ENCODE measurements at regions not wholly inside any gene's neighbourhood (a gene's known extent, or its start where the extent isn't known, plus 50 kb on each side); places are given as distances from the start of the nearest gene placed in this dataset.

- no peak overlapping the region for H4K8ac ChIP-seq (ENCODE audit: low read depth, low read length)
- no peak overlapping the region for H3K4ac ChIP-seq (ENCODE audit: low read depth, low read length)
- no peak overlapping the region for H3K4me2 ChIP-seq (ENCODE audit: low read length)
- no peak overlapping the region for H2BK120ac ChIP-seq (ENCODE audit: insufficient read depth, low read length, poor library complexity)
- H4K91ac ChIP-seq (ENCODE audit: low read depth, low read length), result no peak overlapping the region
- peaks cover 0 to 6% of the 10 kb centered on the region in 2 experiments for H3K4me1 ChIP-seq (ENCODE audit: control insufficient read depth in 1 of 2, insufficient read depth in 2 of 2, low read length in 2 of 2)
- H3K27me3 ChIP-seq (ENCODE audit: insufficient read depth, low read length), result no peaks in the 10 kb centered on the region
- H3K18ac ChIP-seq (ENCODE audit: low read length), result no peak overlapping the region
- no peaks in the 10 kb centered on the region for H3K9me3 ChIP-seq (ENCODE audit: insufficient read depth, low read depth, low read length)
- H4K12ac ChIP-seq (ENCODE audit: low read depth, low read length), result no peak overlapping the region
- H2BK5ac ChIP-seq (ENCODE audit: low read depth, low read length, poor library complexity), result no peak overlapping the region
- WGBS (ENCODE audit: extremely low coverage, insufficient coverage, insufficient read length), result no CpG with 5 or more reads among the region's 2 CpGs
- H3K14ac ChIP-seq (ENCODE audit: low read length), result no peak overlapping the region
- no peaks in the 10 kb centered on the region for H3K36me3 ChIP-seq (ENCODE audit: control insufficient read depth in 1 of 2, insufficient read depth in 2 of 2, low read length in 2 of 2)
- H2AK5ac ChIP-seq (ENCODE audit: low read length), result no peak overlapping the region
- H2AFZ ChIP-seq (ENCODE audit: insufficient read depth, low read length, poor library complexity), result no peak overlapping the region
- no peaks in the 10 kb centered on the region for H3K79me1 ChIP-seq (ENCODE audit: low read length)
- no peak overlapping the region for H3K27ac ChIP-seq (ENCODE audit: low read depth, low read length)
- no peak overlapping the region for H3K23ac ChIP-seq (ENCODE audit: low read length)
- no peaks in the 10 kb centered on the region for H3K79me2 ChIP-seq (ENCODE audit: control insufficient read depth, insufficient read depth, low read length, poor library complexity)
- H3K9ac ChIP-seq (ENCODE audit: low read length), result no peak overlapping the region
- H3K4me3 ChIP-seq (ENCODE audit: low read depth, low read length), result no peak overlapping the region
- DNase-seq, result no peak
- H2BK12ac ChIP-seq (ENCODE audit: low read length), result no peak overlapping the region
Observed at GRCh38 chr1:55447488-55447887, 232.3 kb upstream of the USP24 start.

- H2BK120ac ChIP-seq (ENCODE audit: insufficient read depth, low read length, poor library complexity), result no peak overlapping the region
- peaks cover 0 to 6% of the 10 kb centered on the region in 2 experiments for H3K4me1 ChIP-seq (ENCODE audit: control insufficient read depth in 1 of 2, insufficient read depth in 2 of 2, low read length in 2 of 2)
- H3K27ac ChIP-seq (ENCODE audit: low read depth, low read length), result no peak overlapping the region
- no peak overlapping the region for H2BK12ac ChIP-seq (ENCODE audit: low read length)
- H3K14ac ChIP-seq (ENCODE audit: low read length), result no peak overlapping the region
- H3K9ac ChIP-seq (ENCODE audit: low read length), result no peak overlapping the region
- no peaks in the 10 kb centered on the region for H3K27me3 ChIP-seq (ENCODE audit: insufficient read depth, low read length)
- peak in 1 of 2 donors; percentile 39 for DNase-seq
- no peak overlapping the region for H3K4me3 ChIP-seq (ENCODE audit: low read depth, low read length)
- no peak overlapping the region for H3K18ac ChIP-seq (ENCODE audit: low read length)
- no peak overlapping the region for H3K4ac ChIP-seq (ENCODE audit: low read depth, low read length)
- no CpG with 5 or more reads among the region's 2 CpGs for WGBS (ENCODE audit: extremely low coverage, insufficient coverage, insufficient read length)
- H3K79me1 ChIP-seq (ENCODE audit: low read length), result no peaks in the 10 kb centered on the region
- H3K9me3 ChIP-seq (ENCODE audit: insufficient read depth, low read depth, low read length), result no peaks in the 10 kb centered on the region
- H3K36me3 ChIP-seq (ENCODE audit: control insufficient read depth in 1 of 2, insufficient read depth in 2 of 2, low read length in 2 of 2), result no peaks in the 10 kb centered on the region
- no peak overlapping the region for H2AFZ ChIP-seq (ENCODE audit: insufficient read depth, low read length, poor library complexity)
- H4K91ac ChIP-seq (ENCODE audit: low read depth, low read length), result no peak overlapping the region
- H2BK5ac ChIP-seq (ENCODE audit: low read depth, low read length, poor library complexity), result no peak overlapping the region
- no peaks in the 10 kb centered on the region for H3K79me2 ChIP-seq (ENCODE audit: control insufficient read depth, insufficient read depth, low read length, poor library complexity)
- no peak overlapping the region for H3K4me2 ChIP-seq (ENCODE audit: low read length)
- no peak overlapping the region for H2AK5ac ChIP-seq (ENCODE audit: low read length)
- H4K8ac ChIP-seq (ENCODE audit: low read depth, low read length), result no peak overlapping the region
- H3K23ac ChIP-seq (ENCODE audit: low read length), result no peak overlapping the region
- H4K12ac ChIP-seq (ENCODE audit: low read depth, low read length), result no peak overlapping the region
Observed at GRCh38 chr1:55446351-55446750, 231.2 kb upstream of the USP24 start.

DNA sequence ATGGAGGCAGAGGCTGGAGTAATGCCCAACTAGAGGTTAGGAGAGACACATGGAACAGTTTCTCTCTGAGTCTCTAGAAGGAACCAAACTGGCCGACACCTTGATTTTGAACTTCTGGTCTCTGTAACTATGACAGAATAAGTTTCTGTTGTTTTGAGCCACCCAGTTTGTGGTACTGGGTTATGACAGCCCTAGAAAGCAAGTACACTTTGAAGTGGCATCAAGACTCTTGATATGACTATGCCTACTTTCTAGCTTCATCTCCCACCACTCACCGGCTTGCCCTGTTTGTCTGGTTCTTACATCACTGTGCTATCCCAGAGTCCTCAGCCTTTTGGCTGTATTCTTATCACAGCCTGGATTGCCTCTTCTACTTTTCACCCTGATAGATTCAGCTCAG lies 230.3 kb upstream of the USP24 start:
- Histone ChIP-seq H3K23ac (ENCODE audit: low read length) (no peak overlapping the region), H3K27ac (ENCODE audit: low read depth, low read length) (no peak overlapping the region), H3K9ac (ENCODE audit: low read length) (no peak overlapping the region), H4K12ac (ENCODE audit: low read depth, low read length) (no peak overlapping the region), H3K4ac (ENCODE audit: low read depth, low read length) (no peak overlapping the region), H3K9me3 (ENCODE audit: insufficient read depth, low read depth, low read length) (no peaks in the 10 kb centered on the region), H4K91ac (ENCODE audit: low read depth, low read length) (no peak overlapping the region), H2AK5ac (ENCODE audit: low read length) (no peak overlapping the region), H3K79me1 (ENCODE audit: low read length) (no peaks in the 10 kb centered on the region), H2BK120ac (ENCODE audit: insufficient read depth, low read length, poor library complexity) (no peak overlapping the region), H3K36me3 (ENCODE audit: control insufficient read depth in 1 of 2, insufficient read depth in 2 of 2, low read length in 2 of 2) (no peaks in the 10 kb centered on the region), H3K18ac (ENCODE audit: low read length) (no peak overlapping the region), H3K14ac (ENCODE audit: low read length) (no peak overlapping the region), H3K4me3 (ENCODE audit: low read depth, low read length) (no peak overlapping the region), H3K4me1 (ENCODE audit: control insufficient read depth in 1 of 2, insufficient read depth in 2 of 2, low read length in 2 of 2) (peaks cover 0 to 6% of the 10 kb centered on the region in 2 experiments), H2BK12ac (ENCODE audit: low read length) (no peak overlapping the region), H3K4me2 (ENCODE audit: low read length) (no peak overlapping the region), H3K79me2 (ENCODE audit: control insufficient read depth, insufficient read depth, low read length, poor library complexity) (no peaks in the 10 kb centered on the region), H3K27me3 (ENCODE audit: insufficient read depth, low read length) (no peaks in the 10 kb centered on the region), H2AFZ (ENCODE audit: insufficient read depth, low read length, poor library complexity) (no peak overlapping the region), H4K8ac (ENCODE audit: low read depth, low read length) (no peak overlapping the region), H2BK5ac (ENCODE audit: low read depth, low read length, poor library complexity) (no peak overlapping the region)
- whole genome bisulfite sequencing (ENCODE audit: extremely low coverage, insufficient coverage, insufficient read length), result no CpG with 5 or more reads among the region's 2 CpGs
- peak in 1 of 2 donors; percentile 35 for DNase-seq

DNA sequence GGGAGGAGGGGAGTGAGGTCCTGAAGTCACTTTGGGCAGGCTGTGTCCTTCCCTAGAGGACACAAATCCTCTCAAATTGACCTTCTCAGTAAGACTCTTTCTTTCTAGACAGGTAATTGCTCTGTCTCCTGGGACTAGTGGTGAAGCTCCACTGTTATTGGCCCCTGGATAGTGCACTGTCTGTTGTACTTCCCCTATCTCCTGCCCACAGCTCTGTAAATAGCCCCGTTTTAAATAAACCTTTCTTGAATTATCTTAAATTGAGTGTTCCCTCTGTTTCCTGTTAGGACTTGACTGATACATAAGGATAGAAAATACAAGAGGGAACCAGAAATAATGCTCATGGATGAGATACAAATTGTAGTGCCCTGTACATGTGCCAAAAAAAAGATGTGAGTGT lies 229.5 kb upstream of the USP24 start:
- no peak overlapping the region for H2BK5ac ChIP-seq (ENCODE audit: low read depth, low read length, poor library complexity)
- H2BK120ac ChIP-seq (ENCODE audit: insufficient read depth, low read length, poor library complexity), result no peak overlapping the region
- H3K27me3 ChIP-seq (ENCODE audit: insufficient read depth, low read length), result no peaks in the 10 kb centered on the region
- no CpG with 5 or more reads among the region's 1 CpG for WGBS (ENCODE audit: extremely low coverage, insufficient coverage, insufficient read length)
- no peak overlapping the region for H3K23ac ChIP-seq (ENCODE audit: low read length)
- no peak overlapping the region for H3K18ac ChIP-seq (ENCODE audit: low read length)
- H3K4ac ChIP-seq (ENCODE audit: low read depth, low read length), result no peak overlapping the region
- H3K9ac ChIP-seq (ENCODE audit: low read length), result no peak overlapping the region
- H3K9me3 ChIP-seq (ENCODE audit: insufficient read depth, low read depth, low read length), result no peaks in the 10 kb centered on the region
- no peaks in the 10 kb centered on the region for H3K36me3 ChIP-seq (ENCODE audit: control insufficient read depth in 1 of 2, insufficient read depth in 2 of 2, low read length in 2 of 2)
- H3K4me1 ChIP-seq (ENCODE audit: control insufficient read depth in 1 of 2, insufficient read depth in 2 of 2, low read length in 2 of 2), result peaks cover 0 to 6% of the 10 kb centered on the region in 2 experiments
- no peak overlapping the region for H2AK5ac ChIP-seq (ENCODE audit: low read length)
- no peak overlapping the region for H4K8ac ChIP-seq (ENCODE audit: low read depth, low read length)
- H3K14ac ChIP-seq (ENCODE audit: low read length), result no peak overlapping the region
- H2AFZ ChIP-seq (ENCODE audit: insufficient read depth, low read length, poor library complexity), result no peak overlapping the region
- no peak overlapping the region for H4K12ac ChIP-seq (ENCODE audit: low read depth, low read length)
- H3K4me3 ChIP-seq (ENCODE audit: low read depth, low read length), result no peak overlapping the region
- H4K91ac ChIP-seq (ENCODE audit: low read depth, low read length), result peak overlapping the region; percentile 52
- H3K27ac ChIP-seq (ENCODE audit: low read depth, low read length), result no peak overlapping the region
- H2BK12ac ChIP-seq (ENCODE audit: low read length), result no peak overlapping the region
- H3K79me2 ChIP-seq (ENCODE audit: control insufficient read depth, insufficient read depth, low read length, poor library complexity), result no peaks in the 10 kb centered on the region
- no peaks in the 10 kb centered on the region for H3K79me1 ChIP-seq (ENCODE audit: low read length)
- DNase-seq, result no peak
- no peak overlapping the region for H3K4me2 ChIP-seq (ENCODE audit: low read length)

Data from trophoblast cell (in vitro differentiated cells and primary cell).